Right hindlimb (tissue), 1 donor: ENCODE measurements at regions not wholly inside any gene's neighbourhood (a gene's known extent, or its start where the extent isn't known, plus 50 kb on each side); places are given as distances from the start of the nearest gene placed in this dataset.

Experiments
- DNase-seq: peaks from one replicate; pipeline ENCODE4 v3.0.0-alpha.2; 2018

DNA sequence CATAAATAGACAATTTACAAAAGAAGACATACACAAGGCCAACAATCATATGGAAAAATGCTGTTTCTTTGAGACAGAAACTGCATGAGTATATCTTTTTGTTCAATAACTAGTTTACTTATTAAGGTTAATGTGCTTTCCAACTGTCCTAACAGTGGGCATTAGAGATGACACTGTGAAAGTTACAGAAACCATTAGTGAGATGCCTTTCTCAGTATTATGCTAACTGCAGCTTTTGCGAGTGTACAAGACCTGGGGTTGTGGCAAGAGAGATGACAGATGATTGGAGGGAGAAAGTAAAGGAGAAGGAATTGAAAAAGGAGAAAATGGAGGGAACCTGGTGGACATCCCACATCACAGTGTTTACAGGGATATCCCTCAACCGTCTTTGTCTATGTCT is 640.5 kb downstream of the ZPLD1 start:
- no peak for DNase-seq

DNA sequence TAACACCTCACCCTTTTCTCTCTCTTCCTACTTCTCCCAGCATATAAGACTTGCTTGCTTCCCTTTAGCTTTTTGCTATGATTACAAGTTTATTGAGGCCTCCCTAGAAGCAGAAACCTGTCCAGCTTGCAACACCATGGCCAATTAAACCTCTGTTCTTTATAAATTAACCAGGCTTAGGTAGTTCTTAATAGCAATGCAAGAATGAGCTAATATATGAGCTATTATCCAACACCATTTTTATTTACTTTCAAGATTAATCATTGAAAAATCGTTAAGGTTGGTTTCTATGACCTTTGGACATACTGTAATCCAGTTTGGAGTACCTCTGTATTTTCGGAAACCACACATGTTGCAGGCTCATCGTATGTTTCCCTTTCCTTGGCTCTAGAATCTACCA is 643.1 kb downstream of the ZPLD1 start:
- DNase-seq = no peak

DNA sequence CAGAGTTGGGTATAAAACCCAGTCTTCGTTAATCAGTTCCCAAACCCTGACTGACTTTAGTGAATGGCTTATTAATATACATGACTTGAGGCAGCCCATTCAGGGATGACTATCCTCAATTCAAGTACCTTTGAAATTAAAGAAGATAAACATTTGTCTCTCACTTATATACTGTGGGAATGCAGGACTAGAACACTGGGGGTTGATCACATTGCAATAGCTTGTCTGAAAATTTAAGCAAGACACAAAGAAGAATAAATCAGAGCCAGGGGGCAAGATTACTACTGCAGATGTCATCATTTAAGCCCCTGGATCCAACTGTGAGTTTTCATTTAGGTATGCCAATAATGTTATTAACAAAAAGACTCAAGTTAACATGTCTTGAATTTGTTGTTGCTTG is 647.7 kb downstream of the ZPLD1 start:
- DNase-seq = no peak

DNA sequence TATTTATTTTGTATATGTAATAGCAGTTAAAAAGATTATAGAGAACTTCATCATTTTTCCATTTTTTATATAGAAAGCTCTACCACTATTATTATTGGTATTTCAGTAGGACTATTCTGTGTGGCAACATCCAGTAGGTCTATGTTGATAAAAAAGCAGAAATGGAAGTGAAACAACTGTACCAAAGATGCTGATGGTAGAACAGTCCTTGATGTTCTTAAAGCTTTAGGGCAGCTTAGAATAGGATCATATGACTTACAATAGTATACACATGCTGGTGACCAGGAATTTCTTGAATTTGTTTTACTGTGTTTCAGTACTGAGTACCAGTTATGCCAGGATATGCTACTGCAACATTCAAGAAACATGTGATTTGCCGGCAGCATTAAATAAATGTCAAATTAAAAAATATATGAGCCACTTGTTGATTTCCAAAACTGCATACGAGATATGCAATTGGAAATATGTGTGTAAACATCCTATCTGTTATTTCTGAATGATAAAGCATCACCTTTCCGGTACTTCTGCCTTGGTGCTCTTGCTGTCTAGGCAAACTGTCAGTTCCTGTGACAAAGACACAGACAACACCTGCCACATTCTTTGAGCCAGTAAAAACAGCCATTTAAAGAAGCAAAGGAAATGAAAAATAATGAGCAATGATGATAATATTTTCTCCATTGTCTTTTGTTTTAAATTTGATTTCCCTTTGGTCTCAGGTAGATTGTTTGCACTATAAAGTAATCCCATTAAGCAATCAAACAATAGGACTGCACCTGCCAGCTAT is 649.2 kb downstream of the ZPLD1 start:
- no peak for DNase-seq

DNA sequence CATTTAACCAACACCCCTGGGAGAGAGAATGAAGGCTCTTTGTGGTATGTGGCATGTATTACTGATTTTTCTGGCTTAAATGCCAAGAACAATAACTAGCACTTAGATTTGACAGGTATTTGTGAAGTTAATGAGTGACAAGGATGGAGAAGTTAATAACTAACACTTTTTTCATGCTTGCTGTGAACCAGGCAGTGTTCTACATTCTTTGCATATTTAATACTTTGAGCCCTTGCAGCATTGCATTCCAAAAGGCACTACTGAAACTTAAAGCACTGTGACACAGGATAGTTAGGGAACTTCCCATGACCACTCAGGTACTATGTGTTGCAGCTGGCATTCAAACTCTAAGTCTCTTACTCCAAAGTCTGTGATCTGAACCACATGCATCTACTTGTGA is 650.6 kb downstream of the ZPLD1 start:
- no peak for DNase-seq

DNA sequence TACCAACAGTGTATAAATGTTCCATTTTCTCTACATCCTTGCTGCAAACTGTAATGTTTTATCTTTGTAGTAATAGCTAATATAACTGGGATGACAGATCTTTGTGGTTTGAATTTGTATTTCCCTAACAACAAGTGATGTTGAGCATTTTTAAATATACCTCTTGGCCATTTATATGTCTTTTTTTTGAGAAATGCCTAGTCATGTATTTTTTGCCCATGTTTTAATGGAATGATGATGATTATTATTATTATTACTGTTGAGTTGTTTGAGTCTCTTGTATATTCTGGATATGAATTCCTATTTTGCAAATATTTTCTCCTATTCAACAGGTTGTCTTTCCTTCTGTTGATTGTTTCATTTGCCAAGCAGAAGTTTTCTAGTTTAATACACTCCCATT is 654.9 kb downstream of the ZPLD1 start:
- DNase-seq = no peak

DNA sequence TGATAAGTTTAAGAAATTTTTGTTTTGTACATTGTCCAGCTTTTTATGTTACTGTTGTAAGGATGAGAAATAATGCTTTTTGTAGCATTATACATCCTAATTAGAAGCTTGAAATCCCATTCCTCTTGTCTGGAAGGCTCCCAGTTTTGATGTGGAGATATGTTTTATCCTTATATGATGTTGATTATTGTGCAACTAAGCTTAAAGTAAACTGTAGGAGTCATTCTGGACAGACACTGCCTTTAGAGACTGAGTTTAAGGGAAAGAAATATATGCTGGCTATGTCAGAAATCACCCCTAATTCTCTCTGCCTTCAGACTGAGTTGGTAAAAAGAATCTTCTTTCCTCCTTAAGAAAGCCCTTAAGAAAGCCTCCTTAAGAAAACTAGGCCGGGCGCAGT is 670.4 kb downstream of the ZPLD1 start:
- DNase-seq = no peak

DNA sequence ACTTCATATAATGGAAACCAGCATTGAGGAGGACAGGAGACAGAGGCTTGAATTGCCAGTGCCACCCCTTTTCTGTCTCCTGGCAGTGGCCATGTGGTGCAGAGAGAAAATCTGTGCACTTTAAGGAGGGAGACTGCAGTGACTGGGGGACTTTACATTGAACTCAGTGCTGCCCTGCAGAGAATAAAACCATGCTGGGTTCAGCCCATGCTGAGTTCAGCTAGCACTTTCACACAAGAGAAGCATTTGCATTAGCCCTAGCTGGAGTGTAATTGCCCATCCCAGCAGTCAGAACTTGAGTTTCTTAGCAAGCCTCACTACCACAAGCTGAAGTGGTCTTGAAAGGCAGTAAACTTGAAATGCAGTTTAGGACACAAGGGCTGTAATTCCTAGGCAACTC is 677.5 kb downstream of the ZPLD1 start:
- no peak for DNase-seq

DNA sequence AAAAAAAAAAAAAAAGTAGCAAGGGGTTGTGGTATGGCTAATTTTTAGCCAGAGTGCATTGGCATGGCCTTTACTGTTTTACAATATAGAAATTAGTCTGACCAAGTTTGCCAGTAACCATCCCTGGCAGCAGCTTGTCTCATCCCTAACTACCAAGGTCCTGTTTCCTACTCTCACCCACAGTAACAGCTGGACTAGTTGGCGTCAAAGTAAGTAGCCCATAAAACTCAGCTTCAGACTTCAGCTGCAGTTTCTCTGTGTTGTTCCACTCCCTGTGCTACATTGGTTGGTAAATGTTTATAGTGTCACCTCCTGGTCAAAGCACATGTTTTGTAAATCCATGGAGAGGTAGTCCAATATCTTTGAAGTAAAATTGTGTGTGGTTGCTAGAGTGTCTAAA is 691.3 kb downstream of the ZPLD1 start:
- DNase-seq = no peak

DNA sequence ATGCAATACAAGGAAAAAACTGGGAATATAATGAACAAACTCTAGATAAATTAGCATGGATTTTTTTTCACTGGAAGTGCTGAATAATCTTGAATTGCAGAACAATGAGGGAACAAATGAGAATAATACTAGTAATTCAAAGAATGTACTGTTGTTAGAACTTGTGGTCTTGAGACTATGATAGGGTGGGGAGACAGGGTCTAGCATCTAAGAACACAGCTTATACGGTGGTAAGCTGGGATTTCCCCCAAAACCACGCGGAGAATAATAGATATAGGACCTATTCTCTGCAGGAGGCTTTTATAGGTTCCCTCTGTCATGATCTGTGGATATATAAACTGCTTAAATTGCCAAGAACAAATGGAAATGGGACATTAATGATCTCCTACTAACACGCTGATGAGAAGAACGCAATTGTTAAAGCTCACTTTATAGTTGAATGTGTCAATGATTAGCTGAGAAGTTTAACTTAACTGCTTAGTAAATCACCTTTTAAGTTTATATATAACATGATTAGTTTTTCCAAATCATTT is 692.3 kb downstream of the ZPLD1 start:
- no peak for DNase-seq

DNA sequence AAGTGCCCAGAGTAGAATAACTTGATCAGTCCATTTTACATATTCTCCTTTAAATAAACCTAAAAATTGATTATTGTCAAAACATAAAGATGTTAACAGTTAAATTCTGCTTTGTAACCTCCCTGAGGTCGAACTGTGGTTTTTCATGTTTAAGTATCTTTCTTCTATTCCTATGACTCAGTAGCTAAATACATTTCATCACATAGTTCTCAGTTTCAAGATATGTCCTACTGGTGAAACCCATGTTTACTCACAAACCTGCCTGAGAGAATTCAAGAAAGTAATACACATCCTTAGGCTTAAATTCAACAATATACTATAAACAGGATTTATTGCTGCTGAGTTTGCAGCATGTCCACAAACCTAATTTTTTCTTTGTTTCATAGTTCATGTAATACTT is 692.9 kb downstream of the ZPLD1 start:
- DNase-seq = no peak

DNA sequence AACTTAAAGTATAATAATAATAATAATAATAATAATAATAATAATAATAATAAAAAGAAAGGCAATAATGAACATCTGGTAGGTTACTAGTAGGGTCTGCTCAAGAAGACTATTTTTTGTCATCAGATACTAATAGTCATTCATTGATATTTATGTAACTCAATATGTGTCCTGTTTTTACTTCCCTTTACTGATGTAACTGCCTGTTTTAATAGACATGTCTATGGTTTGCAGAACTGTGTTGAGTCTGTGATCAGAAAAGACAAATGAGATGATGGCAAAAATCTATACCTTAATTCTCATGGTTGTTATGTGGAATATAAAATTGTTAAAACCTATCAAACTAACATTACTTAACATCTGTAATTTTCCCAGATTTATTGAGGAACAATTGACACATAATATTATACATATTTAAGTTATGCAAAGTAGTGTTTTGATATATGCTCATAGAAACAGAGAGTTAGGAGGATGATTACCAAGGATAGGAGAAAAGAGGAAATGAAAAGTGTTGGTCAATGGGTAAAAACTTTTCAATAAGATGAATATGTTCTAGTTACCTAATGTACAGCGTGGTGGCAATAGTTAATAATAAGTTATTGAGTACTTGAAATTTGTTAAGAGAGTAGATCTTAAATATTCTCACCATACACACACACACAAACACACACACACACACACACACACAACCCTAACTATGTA is 699.4 kb downstream of the ZPLD1 start:
- DNase-seq = no peak

DNA sequence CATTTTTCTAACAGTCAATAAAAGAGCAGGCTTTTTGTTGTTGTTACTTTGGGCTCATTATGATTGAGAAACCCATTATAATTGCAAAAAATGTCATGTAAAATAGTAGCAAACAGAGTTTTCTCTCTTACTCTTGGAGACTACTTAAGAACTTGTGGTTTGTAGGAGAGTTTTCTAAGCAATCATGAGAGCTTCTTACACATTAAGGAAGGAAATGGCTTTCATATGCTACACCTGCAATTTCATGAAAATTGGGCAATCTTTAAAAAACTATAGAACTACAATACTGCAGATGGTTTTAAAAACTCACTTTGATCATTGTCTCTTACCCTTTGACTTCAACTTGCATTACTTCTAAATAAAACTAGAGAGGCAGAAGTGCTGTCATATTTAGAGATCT is 701.8 kb downstream of the ZPLD1 start:
- DNase-seq = no peak

DNA sequence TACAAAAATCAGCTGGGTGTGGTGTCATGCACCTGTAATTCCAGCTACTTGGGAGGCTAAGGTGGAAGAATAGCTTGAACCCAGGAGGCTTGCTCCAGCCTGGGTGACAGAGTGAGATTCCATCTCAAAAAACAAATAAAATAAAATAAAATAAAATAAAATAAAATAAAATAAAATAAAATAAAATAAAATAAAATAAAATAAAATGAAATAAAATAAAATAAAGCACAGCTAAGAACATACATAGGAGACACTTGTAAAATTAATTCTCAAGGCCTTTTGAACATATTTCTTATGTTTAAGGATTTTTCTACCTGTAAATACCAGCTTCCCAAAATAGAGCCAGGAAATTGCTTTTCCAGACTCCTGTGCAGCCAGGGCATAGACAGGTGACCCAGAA is 703.0 kb downstream of the ZPLD1 start:
- no peak for DNase-seq

DNA sequence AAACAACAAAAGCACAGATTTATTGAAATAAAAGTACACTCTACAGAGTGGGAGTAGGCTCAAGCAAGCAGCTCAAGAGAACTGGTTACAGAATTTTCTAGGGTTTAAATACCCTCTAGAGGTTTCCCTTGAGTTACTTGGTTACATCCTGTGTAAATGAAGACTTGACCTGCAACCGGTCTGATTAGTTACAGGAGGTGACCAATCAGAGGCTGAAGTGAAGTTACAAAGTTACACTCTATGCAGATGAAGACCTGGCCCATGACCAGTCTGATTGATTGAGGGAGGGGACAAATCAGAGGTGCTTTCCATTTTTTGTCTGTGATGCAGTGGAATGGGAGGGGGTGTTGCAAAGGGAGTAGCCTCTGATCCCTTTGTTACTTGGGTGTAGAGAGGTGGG is 723.4 kb downstream of the ZPLD1 start:
- no peak for DNase-seq

DNA sequence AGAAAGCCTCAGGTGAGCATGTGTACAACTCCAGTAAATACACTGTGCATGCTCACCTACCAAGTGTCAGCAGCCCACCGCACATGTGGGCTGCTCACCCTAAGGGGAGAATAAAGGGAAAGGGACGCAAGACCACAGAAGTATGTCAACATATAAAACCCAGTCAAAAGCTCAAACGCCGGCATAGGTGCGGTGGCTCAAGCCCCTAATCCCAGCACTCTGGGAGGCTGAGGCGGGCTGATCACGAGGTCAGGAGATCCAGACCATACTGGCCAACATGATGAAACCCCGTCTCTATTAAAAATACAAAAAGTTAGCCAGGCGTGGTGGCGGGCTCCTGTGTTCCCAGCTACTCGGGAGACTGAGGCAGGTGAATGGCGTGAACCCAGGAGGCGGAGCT is 732.1 kb downstream of the ZPLD1 start:
- DNase-seq = no peak

DNA sequence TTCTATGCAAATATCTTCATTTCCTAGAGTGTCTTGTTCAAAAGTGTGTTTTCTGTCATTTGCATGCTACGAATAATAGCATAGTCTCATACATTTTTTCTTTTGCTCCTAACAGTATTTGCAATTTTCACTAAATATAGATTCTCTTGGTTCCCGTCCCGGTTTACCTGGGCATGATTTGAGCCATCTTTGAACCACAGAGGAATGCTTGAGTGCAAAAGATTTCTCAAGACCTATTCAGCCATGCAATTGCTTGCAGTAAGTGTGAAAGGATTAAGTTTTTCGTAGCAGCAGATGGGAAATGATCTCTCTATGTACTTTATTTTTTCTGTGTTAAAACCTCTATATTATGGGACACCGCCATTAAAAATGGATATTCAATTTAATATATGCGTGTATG is 733.0 kb downstream of the ZPLD1 start:
- no peak for DNase-seq

DNA sequence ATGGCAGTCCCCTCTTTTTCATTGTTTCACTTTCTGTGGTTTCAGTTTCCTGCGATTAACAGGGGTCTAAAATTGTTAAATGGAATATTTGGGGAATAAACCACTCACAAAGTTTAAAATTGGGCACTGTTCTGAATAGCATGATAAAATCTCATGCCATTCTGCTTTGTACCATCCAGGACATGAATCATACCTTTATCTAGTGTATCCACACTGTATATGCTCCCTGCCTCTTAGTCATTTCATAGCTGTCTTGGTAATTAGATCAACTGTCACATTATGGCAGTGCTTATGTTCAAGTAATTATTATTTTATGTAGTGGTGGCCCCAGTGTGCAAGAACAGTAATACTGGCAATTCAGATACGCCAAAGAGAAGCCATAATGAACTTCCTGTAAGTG is 734.5 kb downstream of the ZPLD1 start:
- DNase-seq = no peak

DNA sequence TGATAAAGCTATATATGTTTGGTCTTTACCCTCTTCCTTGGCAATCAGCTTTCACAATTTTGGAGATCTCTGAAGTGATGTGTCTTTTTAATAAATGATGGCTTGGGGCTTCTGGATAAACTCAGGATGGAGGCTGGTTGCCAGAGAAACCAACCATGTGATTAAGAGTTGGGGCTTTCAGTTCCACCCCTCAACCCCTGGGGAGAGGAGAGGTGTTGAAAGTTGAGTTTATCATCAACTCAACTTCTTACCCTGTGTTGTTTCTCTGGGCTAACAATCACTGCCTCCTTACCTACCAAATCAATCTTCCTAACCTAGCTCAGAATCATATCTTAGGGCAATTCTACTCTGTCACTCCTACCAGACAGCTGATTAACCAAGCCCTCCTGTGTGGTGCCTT is 735.8 kb downstream of the ZPLD1 start:
- no peak for DNase-seq

DNA sequence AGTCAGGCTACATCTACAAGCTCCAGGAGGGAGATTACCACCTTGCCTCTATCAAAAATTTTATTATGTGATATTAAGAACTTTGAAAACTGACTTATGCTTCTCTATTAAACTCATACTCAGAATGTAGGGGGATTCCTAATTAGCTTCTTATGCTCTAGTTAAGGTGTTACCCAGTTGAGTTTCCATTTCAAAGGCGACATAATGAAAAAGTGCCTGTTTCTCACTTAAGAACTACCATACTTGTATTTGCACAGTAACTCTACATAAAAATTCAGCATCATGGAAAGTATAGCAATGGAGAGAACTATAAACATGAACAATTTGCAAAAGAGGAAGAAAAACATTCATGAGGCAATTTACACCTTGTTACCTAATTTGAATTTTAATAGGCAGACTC is 739.1 kb downstream of the ZPLD1 start:
- DNase-seq = no peak

DNA sequence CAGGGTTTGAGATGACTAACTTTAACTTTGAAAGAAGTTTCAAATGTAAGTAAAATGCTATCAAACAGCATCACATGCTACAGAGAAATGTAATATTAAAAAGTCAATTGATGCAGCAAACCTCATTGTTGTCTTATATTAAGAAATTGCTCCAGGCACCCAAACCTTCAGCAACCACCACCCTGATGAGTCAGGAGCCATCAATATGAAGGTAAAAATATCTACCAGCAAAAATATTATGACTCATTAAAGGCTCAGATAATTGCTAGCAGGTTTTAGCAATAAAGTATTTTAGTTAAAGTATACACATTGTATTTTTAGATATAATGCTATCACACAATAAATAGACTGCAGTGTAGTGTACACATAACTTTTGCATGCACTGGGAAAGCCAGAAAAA is 746.3 kb downstream of the ZPLD1 start:
- no peak for DNase-seq

DNA sequence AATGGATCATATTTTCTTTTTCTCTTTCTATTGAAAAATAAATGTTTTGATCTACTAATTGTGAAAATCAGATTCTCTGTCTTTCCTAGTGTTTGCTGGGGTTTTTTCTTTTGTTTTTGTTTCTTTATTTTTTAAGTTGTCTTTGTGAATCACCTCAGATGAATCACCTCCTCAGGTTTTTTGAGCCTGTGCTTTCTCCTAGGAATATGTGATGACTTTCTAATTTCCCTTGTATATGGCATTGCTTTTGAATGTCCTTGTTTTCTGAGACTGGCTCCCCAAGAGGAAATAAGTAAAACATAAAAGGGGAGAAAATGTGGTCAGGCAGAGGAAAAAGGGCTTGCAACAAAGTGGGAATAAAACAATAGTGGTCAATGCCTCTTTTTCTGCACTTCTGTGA is 750.0 kb downstream of the ZPLD1 start:
- no peak for DNase-seq

DNA sequence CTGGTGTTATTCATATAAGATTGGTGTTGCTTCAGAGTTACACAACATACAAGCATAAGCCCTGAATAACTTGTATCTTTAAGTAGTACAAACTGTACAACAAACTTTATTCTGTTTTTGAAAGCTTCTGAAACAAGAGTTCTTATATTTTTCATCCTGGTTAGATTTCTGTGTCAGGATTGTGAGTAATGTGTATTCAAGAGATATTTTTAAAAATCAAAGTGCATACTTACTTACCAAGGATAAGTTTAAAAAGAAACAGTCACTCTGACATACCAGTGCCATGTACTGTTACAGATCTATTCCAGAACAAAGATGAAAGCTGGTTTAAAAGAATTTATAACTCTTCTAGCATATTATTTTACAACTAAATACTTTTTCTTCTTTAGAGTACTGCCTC is 755.1 kb downstream of the ZPLD1 start:
- no peak for DNase-seq

DNA sequence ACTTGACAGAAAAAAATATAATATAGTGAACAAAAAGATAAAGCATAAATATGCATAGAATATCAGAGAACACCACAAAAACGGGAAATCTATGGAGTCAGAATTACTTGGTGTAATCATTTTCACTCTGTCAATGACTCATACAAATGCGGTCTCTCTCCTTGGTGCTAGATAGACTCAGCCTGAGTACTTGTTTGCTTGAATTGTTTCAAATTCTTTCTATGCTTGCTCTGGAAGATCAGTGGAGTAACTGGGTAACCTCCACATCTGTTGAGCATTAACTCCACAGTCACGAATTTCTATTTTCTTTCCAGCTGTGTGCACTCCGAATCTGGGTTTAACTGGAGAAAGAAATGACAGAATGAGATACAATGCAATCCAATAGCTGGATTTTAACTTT is 760.4 kb downstream of the ZPLD1 start:
- peak; percentile 18 for DNase-seq

DNA sequence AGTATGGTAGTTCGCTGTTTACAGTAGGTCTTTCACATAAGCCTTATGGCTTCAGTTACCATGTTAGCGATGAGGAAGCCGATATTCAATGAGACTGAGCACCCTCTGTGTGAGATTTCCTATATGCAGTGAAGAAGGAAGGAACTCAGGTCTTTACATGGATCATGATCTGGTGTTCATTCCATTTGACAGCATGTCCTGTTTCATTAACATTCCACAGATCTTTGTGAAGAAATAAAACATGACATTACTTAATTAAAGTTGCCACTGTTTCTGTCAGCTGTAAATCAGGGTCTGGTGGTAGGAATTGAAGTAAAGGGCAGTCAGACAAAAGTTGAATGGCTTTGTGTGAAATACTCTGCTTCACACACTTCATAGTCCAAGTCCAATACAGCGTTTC is 768.6 kb downstream of the ZPLD1 start:
- no peak for DNase-seq
